ENCODE measurements at regions not wholly inside any gene's neighbourhood (a gene's known extent, or its start where the extent isn't known, plus 50 kb on each side); places are given as distances from the start of the nearest gene placed in this dataset.

DNA sequence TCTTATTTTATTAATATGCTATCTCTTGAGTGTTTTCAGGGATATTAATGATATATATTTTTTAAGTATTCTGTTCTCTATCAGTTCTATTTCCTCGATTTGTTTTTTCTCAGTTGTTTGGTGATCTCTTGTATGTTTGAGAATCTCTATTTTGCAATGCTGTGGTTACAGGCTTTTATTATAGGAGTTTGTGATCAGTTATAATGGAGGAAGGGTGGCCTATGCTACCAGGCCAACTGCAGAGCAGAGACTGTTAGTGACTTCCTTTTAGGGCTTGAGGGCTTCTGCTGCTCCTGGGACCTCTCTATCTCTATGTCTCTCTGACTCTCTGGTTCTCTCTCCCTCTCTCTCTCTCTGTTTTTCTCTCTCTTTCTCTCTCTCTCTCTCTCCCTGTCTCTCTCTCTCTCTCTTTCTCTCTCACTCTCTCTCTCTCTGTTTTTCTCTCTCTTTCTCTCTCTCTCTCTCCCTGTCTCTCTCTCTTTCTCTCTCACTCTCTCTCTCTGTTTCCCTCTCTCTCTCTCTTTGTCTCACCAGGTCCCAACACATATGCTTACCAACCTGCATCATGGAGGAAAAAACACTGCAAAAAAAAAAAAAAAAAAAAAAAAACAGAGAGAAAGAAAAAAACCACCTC lies 69.4 kb upstream of the CAV2 start:
- no peak for TF ChIP-seq FOXA1 (IDR thresholded peaks at IDR 0.05)
- no peak for TF ChIP-seq SP1 (IDR thresholded peaks at IDR 0.05)
- TF ChIP-seq MAX (IDR thresholded peaks at IDR 0.05): no peak
- TF ChIP-seq CTCF (IDR thresholded peaks at IDR 0.05; ENCODE audit: low read depth, low read length, missing input control): no peak
- TF ChIP-seq TAF1 (conservative IDR thresholded peaks at IDR 0.05): no peak
- TF ChIP-seq, protein P1, sequence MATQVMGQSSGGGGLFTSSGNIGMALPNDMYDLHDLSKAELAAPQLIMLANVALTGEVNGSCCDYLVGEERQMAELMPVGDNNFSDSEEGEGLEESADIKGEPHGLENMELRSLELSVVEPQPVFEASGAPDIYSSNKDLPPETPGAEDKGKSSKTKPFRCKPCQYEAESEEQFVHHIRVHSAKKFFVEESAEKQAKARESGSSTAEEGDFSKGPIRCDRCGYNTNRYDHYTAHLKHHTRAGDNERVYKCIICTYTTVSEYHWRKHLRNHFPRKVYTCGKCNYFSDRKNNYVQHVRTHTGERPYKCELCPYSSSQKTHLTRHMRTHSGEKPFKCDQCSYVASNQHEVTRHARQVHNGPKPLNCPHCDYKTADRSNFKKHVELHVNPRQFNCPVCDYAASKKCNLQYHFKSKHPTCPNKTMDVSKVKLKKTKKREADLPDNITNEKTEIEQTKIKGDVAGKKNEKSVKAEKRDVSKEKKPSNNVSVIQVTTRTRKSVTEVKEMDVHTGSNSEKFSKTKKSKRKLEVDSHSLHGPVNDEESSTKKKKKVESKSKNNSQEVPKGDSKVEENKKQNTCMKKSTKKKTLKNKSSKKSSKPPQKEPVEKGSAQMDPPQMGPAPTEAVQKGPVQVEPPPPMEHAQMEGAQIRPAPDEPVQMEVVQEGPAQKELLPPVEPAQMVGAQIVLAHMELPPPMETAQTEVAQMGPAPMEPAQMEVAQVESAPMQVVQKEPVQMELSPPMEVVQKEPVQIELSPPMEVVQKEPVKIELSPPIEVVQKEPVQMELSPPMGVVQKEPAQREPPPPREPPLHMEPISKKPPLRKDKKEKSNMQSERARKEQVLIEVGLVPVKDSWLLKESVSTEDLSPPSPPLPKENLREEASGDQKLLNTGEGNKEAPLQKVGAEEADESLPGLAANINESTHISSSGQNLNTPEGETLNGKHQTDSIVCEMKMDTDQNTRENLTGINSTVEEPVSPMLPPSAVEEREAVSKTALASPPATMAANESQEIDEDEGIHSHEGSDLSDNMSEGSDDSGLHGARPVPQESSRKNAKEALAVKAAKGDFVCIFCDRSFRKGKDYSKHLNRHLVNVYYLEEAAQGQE (IDR thresholded peaks at IDR 0.05): no peak
- TF ChIP-seq JUND (IDR thresholded peaks at IDR 0.05): no peak
- TF ChIP-seq HNF4A (conservative IDR thresholded peaks at IDR 0.05): no peak
